OCI-LY7 (cell line): ENCODE measurements at regions not wholly inside any gene's neighbourhood (a gene's known extent, or its start where the extent isn't known, plus 50 kb on each side); places are given as distances from the start of the nearest gene placed in this dataset.

Experiments
- EZH2phosphoT487 ChIP-seq: fragments of 200-600 bp; sonication (generic); IDR thresholded peaks from 2 replicates; pipeline ENCODE4 v1.6.1; 2018; ENCODE audit warnings: low read depth, borderline replicate concordance, mild to moderate bottlenecking, mixed run types, antibody characterized with exemption, low read length, moderate library complexity, mixed read lengths
- TF ChIP-seq, protein P1 (sequence below): fragments of 200-600 bp; sonication (generic); conservative IDR thresholded peaks from 2 replicates; pipeline ENCODE4 v1.5.1; 2014; ENCODE audit warnings: mild to moderate bottlenecking, antibody characterized with exemption, low read length, moderate library complexity, mixed read lengths

- TF ChIP-seq, protein P1, sequence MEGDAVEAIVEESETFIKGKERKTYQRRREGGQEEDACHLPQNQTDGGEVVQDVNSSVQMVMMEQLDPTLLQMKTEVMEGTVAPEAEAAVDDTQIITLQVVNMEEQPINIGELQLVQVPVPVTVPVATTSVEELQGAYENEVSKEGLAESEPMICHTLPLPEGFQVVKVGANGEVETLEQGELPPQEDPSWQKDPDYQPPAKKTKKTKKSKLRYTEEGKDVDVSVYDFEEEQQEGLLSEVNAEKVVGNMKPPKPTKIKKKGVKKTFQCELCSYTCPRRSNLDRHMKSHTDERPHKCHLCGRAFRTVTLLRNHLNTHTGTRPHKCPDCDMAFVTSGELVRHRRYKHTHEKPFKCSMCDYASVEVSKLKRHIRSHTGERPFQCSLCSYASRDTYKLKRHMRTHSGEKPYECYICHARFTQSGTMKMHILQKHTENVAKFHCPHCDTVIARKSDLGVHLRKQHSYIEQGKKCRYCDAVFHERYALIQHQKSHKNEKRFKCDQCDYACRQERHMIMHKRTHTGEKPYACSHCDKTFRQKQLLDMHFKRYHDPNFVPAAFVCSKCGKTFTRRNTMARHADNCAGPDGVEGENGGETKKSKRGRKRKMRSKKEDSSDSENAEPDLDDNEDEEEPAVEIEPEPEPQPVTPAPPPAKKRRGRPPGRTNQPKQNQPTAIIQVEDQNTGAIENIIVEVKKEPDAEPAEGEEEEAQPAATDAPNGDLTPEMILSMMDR: no peak
- no peak for TF ChIP-seq EZH2phosphoT487
Measured at GRCh38 chr2:239519921-239520585, 119.2 kb upstream of the HDAC4 start.
